ENCODE measurements at regions not wholly inside any gene's neighbourhood (a gene's known extent, or its start where the extent isn't known, plus 50 kb on each side); places are given as distances from the start of the nearest gene placed in this dataset.

DNA sequence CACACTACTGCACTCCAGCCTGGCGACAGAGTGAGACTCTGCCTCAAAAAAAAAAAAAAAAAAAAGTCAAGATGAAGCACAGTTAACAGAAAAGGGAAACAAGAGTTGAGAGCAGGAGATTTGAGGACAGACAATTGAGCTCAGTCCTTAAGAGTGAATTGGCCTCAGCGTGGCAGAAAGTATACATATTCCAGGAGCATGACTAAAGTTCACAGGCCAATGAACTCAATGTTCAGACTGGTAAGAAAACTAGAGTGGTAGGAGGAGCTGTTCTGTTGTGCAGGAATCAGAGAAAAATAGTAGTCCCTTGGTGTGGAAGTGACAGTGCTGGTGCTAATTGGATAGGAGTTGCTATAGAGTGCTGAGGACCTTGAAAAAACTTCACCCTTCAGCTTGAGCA is 60.0 kb downstream of the NRN1 start:
- Histone ChIP-seq H3K4me1 (ENCODE audit: insufficient read depth, low read length) (no peaks in the 10 kb centered on the region), H3K27ac (ENCODE audit: low read depth, low read length) (no peak overlapping the region), H3K27me3 (ENCODE audit: insufficient read depth, low read length) (no peaks in the 10 kb centered on the region), H3K4me3 (ENCODE audit: low read length in 2 of 2) (no peak overlapping the region), H3K36me3 (ENCODE audit: insufficient read depth, low read length) (no peaks in the 10 kb centered on the region), H3K9me3 (ENCODE audit: control insufficient read depth in 1 of 2, low read length in 2 of 2) (no peaks in the 10 kb centered on the region)
- H3K36me3 Mint-ChIP-seq = peaks cover 3 to 5% of the 10 kb centered on the region in 2 donors
- CTCF ChIA-PET (ENCODE audit: partially characterized antibody) = no interaction called here
- POLR2A ChIA-PET (ENCODE audit: partially characterized antibody) = no interaction called here
- peaks cover 1 to 21% (median 13%) of the 10 kb centered on the region in 8 donors for H3K9me3 Mint-ChIP-seq
- no peak for DNase-seq
- intact Hi-C loops (cut with micrococcal nuclease) = no loop called here
- H3K27ac Mint-ChIP-seq = no peak overlapping the region
- peaks cover 0 to 4% of the 10 kb centered on the region in 2 donors for H3K27me3 Mint-ChIP-seq
- no peaks in the 10 kb centered on the region for H3K4me1 Mint-ChIP-seq
- peak overlapping the region in 1 of 8 donors; percentile 15 for H3K4me3 Mint-ChIP-seq

- Mint-ChIP-seq H3K27me3 (peaks cover 0 to 4% of the 10 kb centered on the region in 2 donors), H3K9me3 (peaks cover 1 to 21% (median 13%) of the 10 kb centered on the region in 8 donors), H3K27ac (no peak overlapping the region), H3K36me3 (peaks cover 3 to 5% of the 10 kb centered on the region in 2 donors), H3K4me3 (no peak overlapping the region), H3K4me1 (no peaks in the 10 kb centered on the region)
- no peaks in the 10 kb centered on the region for H3K9me3 ChIP-seq (ENCODE audit: control insufficient read depth in 1 of 2, low read length in 2 of 2)
- H3K4me3 ChIP-seq (ENCODE audit: low read length in 2 of 2) = no peak overlapping the region
- no peak for DNase-seq
- H3K36me3 ChIP-seq (ENCODE audit: insufficient read depth, low read length) = no peaks in the 10 kb centered on the region
- ChIA-PET CTCF (ENCODE audit: partially characterized antibody) (no interaction called here), POLR2A (ENCODE audit: partially characterized antibody) (no interaction called here)
- no peaks in the 10 kb centered on the region for H3K27me3 ChIP-seq (ENCODE audit: insufficient read depth, low read length)
- intact Hi-C loops (cut with micrococcal nuclease) = no loop called here
- no peaks in the 10 kb centered on the region for H3K4me1 ChIP-seq (ENCODE audit: insufficient read depth, low read length)
- H3K27ac ChIP-seq (ENCODE audit: low read depth, low read length) = no peak overlapping the region
Measured at GRCh38 chr6:5946181-5946580, 60.5 kb downstream of the NRN1 start.

DNA sequence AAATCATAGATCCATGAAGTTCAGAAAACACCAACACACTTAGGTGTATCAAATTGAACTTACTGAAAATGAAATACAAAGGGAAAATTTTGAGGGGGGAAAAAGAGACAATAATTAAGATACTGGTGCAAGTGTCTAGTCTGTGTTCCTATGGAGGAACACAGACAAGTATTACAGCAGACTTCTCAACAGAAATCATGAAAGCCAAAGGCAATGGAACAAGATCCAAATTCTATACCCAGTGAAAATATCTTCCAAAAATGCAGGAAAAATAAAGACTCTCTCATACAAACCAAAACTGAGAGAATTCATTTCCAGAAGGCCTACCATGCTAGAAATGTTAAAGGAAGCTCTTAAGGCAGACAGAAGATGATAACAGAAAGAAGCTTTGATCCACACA is 63.1 kb downstream of the NRN1 start:
- peaks cover 2 to 3% of the 10 kb centered on the region in 2 donors for H3K27me3 Mint-ChIP-seq
- no peak for DNase-seq
- H3K27ac Mint-ChIP-seq = no peak overlapping the region
- H3K4me1 ChIP-seq (ENCODE audit: insufficient read depth, low read length) = no peaks in the 10 kb centered on the region
- H3K9me3 Mint-ChIP-seq = peaks cover 1 to 21% (median 13%) of the 10 kb centered on the region in 8 donors
- ChIA-PET CTCF (ENCODE audit: partially characterized antibody) (no interaction called here), POLR2A (ENCODE audit: partially characterized antibody) (no interaction called here)
- no peaks in the 10 kb centered on the region for H3K27me3 ChIP-seq (ENCODE audit: insufficient read depth, low read length)
- no peaks in the 10 kb centered on the region for H3K36me3 ChIP-seq (ENCODE audit: insufficient read depth, low read length)
- no peaks in the 10 kb centered on the region for H3K4me1 Mint-ChIP-seq
- intact Hi-C loops (cut with micrococcal nuclease) = no loop called here
- H3K4me3 Mint-ChIP-seq = no peak overlapping the region
- no peak overlapping the region for H3K4me3 ChIP-seq (ENCODE audit: low read length in 2 of 2)
- H3K27ac ChIP-seq (ENCODE audit: low read depth, low read length) = no peak overlapping the region
- no peaks in the 10 kb centered on the region for H3K9me3 ChIP-seq (ENCODE audit: control insufficient read depth in 1 of 2, low read length in 2 of 2)
- H3K36me3 Mint-ChIP-seq = peaks cover 3 to 5% of the 10 kb centered on the region in 2 donors

DNA sequence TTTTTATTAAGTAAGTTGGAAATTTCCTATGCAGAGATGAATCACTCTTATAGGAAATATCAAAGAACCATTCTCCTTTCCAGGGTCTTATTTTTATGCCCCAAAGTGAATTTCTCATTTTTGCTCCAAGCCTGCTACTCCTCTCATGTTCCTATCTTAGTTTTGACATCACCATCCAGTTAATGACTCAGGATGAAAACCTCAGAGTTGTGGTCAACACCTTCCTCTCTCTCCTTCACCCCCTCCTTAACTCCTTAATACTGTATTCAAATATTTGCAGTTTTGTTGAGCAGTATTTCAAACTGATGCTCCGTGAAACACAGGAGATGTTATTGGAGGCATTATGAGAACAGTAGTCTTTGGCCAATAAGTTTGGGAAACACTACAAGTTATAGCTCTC is 64.1 kb downstream of the NRN1 start:
- peaks cover 0 to 3% of the 10 kb centered on the region in 2 donors for H3K27me3 Mint-ChIP-seq
- peaks cover 1 to 21% (median 13%) of the 10 kb centered on the region in 8 donors for H3K9me3 Mint-ChIP-seq
- Histone ChIP-seq H3K4me3 (ENCODE audit: low read length in 2 of 2) (no peak overlapping the region), H3K4me1 (ENCODE audit: insufficient read depth, low read length) (no peaks in the 10 kb centered on the region), H3K27ac (ENCODE audit: low read depth, low read length) (no peak overlapping the region), H3K36me3 (ENCODE audit: insufficient read depth, low read length) (no peaks in the 10 kb centered on the region), H3K9me3 (ENCODE audit: control insufficient read depth in 1 of 2, low read length in 2 of 2) (no peaks in the 10 kb centered on the region), H3K27me3 (ENCODE audit: insufficient read depth, low read length) (no peaks in the 10 kb centered on the region)
- intact Hi-C loops (cut with micrococcal nuclease) = no loop called here
- no peak overlapping the region for H3K27ac Mint-ChIP-seq
- DNase-seq = no peak
- H3K4me1 Mint-ChIP-seq = no peaks in the 10 kb centered on the region
- POLR2A ChIA-PET (ENCODE audit: partially characterized antibody) = no interaction called here
- peaks cover 3 to 5% of the 10 kb centered on the region in 2 donors for H3K36me3 Mint-ChIP-seq
- no peak overlapping the region for H3K4me3 Mint-ChIP-seq
- CTCF ChIA-PET (ENCODE audit: partially characterized antibody) = interaction anchor here (0.6 kb wide), 1 partner anchor 51 kb away, joined by 3 read pairs; no protein-coding TSS in a partner anchor

DNA sequence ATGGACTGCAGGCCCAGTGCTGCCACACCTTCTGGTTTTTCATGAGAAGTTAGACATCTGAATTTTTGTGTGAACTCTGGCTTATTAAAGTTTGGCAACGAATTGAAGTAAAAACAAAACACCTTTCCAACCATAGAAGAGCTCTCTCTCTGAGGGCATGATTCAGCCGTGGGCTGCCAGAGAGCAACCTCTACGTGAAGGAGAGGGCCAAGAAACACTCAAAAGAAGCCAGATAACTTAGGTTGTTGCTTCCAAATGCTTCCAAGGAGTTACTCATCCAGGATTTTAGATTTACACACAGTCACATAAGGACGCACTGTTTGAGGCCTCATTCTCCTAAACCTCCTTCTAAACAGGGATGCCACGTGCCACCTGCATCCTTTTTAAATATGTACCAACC is 65.5 kb downstream of the NRN1 start:
- no peaks in the 10 kb centered on the region for H3K4me1 Mint-ChIP-seq
- ChIA-PET POLR2A (ENCODE audit: partially characterized antibody) (no interaction called here), CTCF (ENCODE audit: partially characterized antibody) (no interaction called here)
- H3K27ac Mint-ChIP-seq = no peak overlapping the region
- no peak for DNase-seq
- no peaks in the 10 kb centered on the region for H3K36me3 ChIP-seq (ENCODE audit: insufficient read depth, low read length)
- peaks cover 3 to 5% of the 10 kb centered on the region in 2 donors for H3K36me3 Mint-ChIP-seq
- H3K9me3 Mint-ChIP-seq = peaks cover 1 to 21% (median 13%) of the 10 kb centered on the region in 8 donors
- H3K4me3 Mint-ChIP-seq = no peak overlapping the region
- no peaks in the 10 kb centered on the region for H3K4me1 ChIP-seq (ENCODE audit: insufficient read depth, low read length)
- intact Hi-C loops (cut with micrococcal nuclease) = no loop called here
- no peak overlapping the region for H3K27ac ChIP-seq (ENCODE audit: low read depth, low read length)
- no peak overlapping the region for H3K4me3 ChIP-seq (ENCODE audit: low read length in 2 of 2)
- H3K27me3 ChIP-seq (ENCODE audit: insufficient read depth, low read length) = no peaks in the 10 kb centered on the region
- no peaks in the 10 kb centered on the region for H3K9me3 ChIP-seq (ENCODE audit: control insufficient read depth in 1 of 2, low read length in 2 of 2)
- peaks cover 4 to 11% of the 10 kb centered on the region in 2 donors for H3K27me3 Mint-ChIP-seq

GRCh38 chr6:5938934-5939333 is 67.8 kb downstream of the NRN1 start:
- no peak for DNase-seq
- no peak overlapping the region for H3K27ac ChIP-seq (ENCODE audit: low read depth, low read length)

DNA sequence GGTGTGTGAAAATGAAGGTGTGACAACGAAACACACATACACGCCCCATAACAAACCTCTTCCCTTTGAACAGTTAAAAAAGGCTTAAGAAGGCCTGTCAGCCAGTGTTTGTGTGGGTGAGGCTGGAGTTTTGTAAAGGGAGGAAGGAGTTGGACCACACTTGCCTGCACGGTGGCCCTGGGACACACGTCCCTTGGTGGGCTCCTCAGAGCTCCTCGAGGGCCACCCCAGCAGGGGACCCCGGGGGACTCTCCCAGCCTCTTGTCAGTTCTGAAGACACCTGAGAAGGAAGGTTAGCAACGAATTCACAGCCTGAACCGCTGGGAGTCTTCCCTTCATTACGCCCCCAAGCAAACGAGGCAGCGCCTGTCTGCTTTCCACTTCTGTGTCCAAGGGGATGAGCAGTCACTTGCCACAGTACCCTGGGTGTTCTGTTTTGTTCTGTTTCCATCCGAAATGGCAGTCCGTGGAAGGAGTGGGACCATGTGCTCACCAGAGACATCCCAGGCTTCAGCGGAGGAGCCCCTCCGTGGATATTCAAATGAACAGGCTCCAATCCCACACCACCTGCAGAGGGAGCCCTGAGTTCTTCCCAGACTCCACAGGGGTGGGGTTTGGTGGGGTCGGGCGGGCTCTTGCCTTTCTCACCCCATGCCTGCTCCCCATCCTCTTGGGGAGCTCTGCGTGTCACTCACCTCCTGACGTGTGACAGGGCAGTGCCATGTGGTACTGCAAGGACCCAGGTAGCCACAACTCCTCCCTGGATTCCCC is 68.6 kb downstream of the NRN1 start:
- Histone ChIP-seq H3K27me3 (ENCODE audit: insufficient read depth, low read length) (no peaks in the 10 kb centered on the region), H3K4me3 (ENCODE audit: low read length in 2 of 2) (no peak overlapping the region), H3K9me3 (ENCODE audit: control insufficient read depth in 1 of 2, low read length in 2 of 2) (no peaks in the 10 kb centered on the region), H3K4me1 (ENCODE audit: insufficient read depth, low read length) (no peaks in the 10 kb centered on the region), H3K36me3 (ENCODE audit: insufficient read depth, low read length) (no peaks in the 10 kb centered on the region), H3K27ac (ENCODE audit: low read depth, low read length) (no peak overlapping the region)
- CTCF ChIA-PET (ENCODE audit: partially characterized antibody) = no interaction called here
- POLR2A ChIA-PET (ENCODE audit: partially characterized antibody) = no interaction called here
- Mint-ChIP-seq H3K27ac (no peak overlapping the region), H3K36me3 (peaks cover 0 to under 1% of the 10 kb centered on the region in 2 donors), H3K4me3 (no peak overlapping the region), H3K27me3 (peaks cover 8 to 27% of the 10 kb centered on the region in 2 donors), H3K9me3 (peaks cover under 1 to 6% (median 3%) of the 10 kb centered on the region in 8 donors), H3K4me1 (no peaks in the 10 kb centered on the region)
- intact Hi-C loops (cut with micrococcal nuclease) = no loop called here
- DNase-seq = no peak

More at GRCh38 chr6:5938934-5939333, 67.8 kb downstream of the NRN1 start:
- ChIA-PET CTCF (ENCODE audit: partially characterized antibody) (no interaction called here), POLR2A (ENCODE audit: partially characterized antibody) (no interaction called here)
- H3K9me3 ChIP-seq (ENCODE audit: control insufficient read depth in 1 of 2, low read length in 2 of 2) = no peaks in the 10 kb centered on the region
- H3K27me3 Mint-ChIP-seq = peaks cover 6 to 20% of the 10 kb centered on the region in 2 donors
- H3K4me1 ChIP-seq (ENCODE audit: insufficient read depth, low read length) = no peaks in the 10 kb centered on the region
- no peaks in the 10 kb centered on the region for H3K4me1 Mint-ChIP-seq
- H3K36me3 ChIP-seq (ENCODE audit: insufficient read depth, low read length) = no peaks in the 10 kb centered on the region
- H3K27me3 ChIP-seq (ENCODE audit: insufficient read depth, low read length) = no peaks in the 10 kb centered on the region
- intact Hi-C loops (cut with micrococcal nuclease) = no loop called here
- H3K36me3 Mint-ChIP-seq = peaks cover 3 to 5% of the 10 kb centered on the region in 2 donors
- no peak overlapping the region for H3K27ac Mint-ChIP-seq
- peaks cover 1 to 13% (median 9%) of the 10 kb centered on the region in 8 donors for H3K9me3 Mint-ChIP-seq
- H3K4me3 Mint-ChIP-seq = no peak overlapping the region
- H3K4me3 ChIP-seq (ENCODE audit: low read length in 2 of 2) = no peak overlapping the region

All from CD4-positive, alpha-beta memory T cell (primary cell).